A673 (cell line): ENCODE measurements at regions not wholly inside any gene's neighbourhood (a gene's known extent, or its start where the extent isn't known, plus 50 kb on each side); places are given as distances from the start of the nearest gene placed in this dataset.

Experiments
- EZH2 ChIP-seq: fragments of 200-600 bp; sonication (generic); IDR thresholded peaks from 2 replicates; pipeline ENCODE4 v1.6.1; 2017; ENCODE audit warnings: borderline replicate concordance, low read depth, mild to moderate bottlenecking, mixed read lengths, antibody characterized with exemption, low read length; ENCODE audit not compliant: poor library complexity, severe bottlenecking
- TF ChIP-seq, protein P1 (sequence below): fragments of 300-800, 200-600 bp; sonication (generic); conservative IDR thresholded peaks from 2 replicates; pipeline ENCODE4 v1.5.1; 2017; ENCODE audit warnings: low read depth, mild to moderate bottlenecking, antibody characterized with exemption, low read length, moderate library complexity, mixed read lengths

DNA sequence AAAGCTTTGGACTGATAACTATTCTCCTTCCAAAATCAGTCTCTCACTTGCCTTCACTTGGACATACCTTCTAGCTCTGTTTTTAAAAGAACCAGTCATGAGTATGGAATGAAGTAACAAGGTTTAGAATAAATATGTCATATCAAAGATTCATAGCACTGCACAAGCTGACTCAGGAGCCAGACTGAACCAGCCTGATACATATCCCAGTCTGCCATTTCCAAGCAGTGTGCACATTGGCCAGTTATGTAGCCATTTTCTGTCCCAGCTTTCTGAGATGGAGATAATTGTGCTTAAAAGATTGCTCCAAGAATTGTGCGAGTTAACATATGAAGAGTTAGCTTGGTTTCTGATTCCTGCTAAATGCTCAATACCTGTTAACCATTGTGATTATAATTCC, 311.3 kb downstream of the C11orf87 start:
- TF ChIP-seq, protein P1, sequence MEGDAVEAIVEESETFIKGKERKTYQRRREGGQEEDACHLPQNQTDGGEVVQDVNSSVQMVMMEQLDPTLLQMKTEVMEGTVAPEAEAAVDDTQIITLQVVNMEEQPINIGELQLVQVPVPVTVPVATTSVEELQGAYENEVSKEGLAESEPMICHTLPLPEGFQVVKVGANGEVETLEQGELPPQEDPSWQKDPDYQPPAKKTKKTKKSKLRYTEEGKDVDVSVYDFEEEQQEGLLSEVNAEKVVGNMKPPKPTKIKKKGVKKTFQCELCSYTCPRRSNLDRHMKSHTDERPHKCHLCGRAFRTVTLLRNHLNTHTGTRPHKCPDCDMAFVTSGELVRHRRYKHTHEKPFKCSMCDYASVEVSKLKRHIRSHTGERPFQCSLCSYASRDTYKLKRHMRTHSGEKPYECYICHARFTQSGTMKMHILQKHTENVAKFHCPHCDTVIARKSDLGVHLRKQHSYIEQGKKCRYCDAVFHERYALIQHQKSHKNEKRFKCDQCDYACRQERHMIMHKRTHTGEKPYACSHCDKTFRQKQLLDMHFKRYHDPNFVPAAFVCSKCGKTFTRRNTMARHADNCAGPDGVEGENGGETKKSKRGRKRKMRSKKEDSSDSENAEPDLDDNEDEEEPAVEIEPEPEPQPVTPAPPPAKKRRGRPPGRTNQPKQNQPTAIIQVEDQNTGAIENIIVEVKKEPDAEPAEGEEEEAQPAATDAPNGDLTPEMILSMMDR = no peak
- no peak for TF ChIP-seq EZH2
